ENCODE measurements at regions not wholly inside any gene's neighbourhood (a gene's known extent, or its start where the extent isn't known, plus 50 kb on each side); places are given as distances from the start of the nearest gene placed in this dataset.
"Not testable (repeated sequence)": the region's sequence is repeated elsewhere in the genome, so short reads cannot be mapped to it uniquely, and the experiment has no call there.

- H3K27ac ChIP-seq (ENCODE audit: low read depth, low read length); H3K36me3 Mint-ChIP-seq; ATAC-seq; H3K36me3 ChIP-seq (ENCODE audit: control insufficient read depth in 2 of 3, insufficient read depth in 3 of 3, low read length in 3 of 3); H3K9me3 Mint-ChIP-seq; H3K4me3 ChIP-seq (ENCODE audit: low read length); H3K4me3 Mint-ChIP-seq; H3K27ac Mint-ChIP-seq; intact Hi-C loops (cut with micrococcal nuclease); DNase-seq; H3K9me3 ChIP-seq (ENCODE audit: control insufficient read depth in 2 of 3, low read length in 3 of 3); H3K4me1 ChIP-seq (ENCODE audit: control insufficient read depth in 2 of 2, insufficient read depth in 2 of 2, low read length in 2 of 2); H3K27me3 ChIP-seq (ENCODE audit: control insufficient read depth in 2 of 2, insufficient read depth in 2 of 2, low read length in 2 of 2); CTCF ChIA-PET; POLR2A ChIA-PET: not testable (repeated sequence)
- H3K27me3 Mint-ChIP-seq: peaks cover 0 to 36% (median 27%) of the 10 kb centered on the region in 5 donors
- peaks cover 0 to 11% (median 0%) of the 10 kb centered on the region in 7 donors for H3K4me1 Mint-ChIP-seq
Measured at GRCh38 chr11:134982432-134982831, 570.4 kb upstream of the B3GAT1 start.

DNA sequence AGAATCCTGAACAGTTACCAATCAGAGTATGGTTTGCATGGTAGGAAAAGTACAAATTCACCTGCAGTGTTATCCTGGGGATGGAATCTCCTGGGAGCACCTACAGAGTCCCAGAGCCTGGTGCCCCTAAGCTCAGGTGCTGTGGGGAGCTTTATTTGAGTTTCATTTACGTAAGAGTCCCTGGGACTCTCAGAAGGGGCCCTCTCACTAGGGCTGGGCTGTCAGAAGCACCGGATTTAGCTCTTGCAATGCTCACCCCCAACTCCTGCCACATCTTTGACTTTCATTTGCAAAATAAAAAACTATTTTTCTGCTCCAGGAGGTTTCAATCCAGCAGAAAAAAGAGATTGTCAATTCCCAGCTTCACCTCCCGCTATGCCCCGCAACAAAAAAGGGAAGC is 569.8 kb upstream of the B3GAT1 start:
- no peak overlapping the region for H3K4me3 ChIP-seq (ENCODE audit: low read length)
- H3K9me3 ChIP-seq (ENCODE audit: control insufficient read depth in 2 of 3, low read length in 3 of 3): no peaks in the 10 kb centered on the region
- no peaks in the 10 kb centered on the region for H3K36me3 Mint-ChIP-seq
- DNase-seq: no peak
- H3K9me3 Mint-ChIP-seq: peaks cover 0 to 2% (median 0%) of the 10 kb centered on the region in 11 donors
- ChIA-PET CTCF (no interaction called here), POLR2A (no interaction called here)
- H3K27me3 Mint-ChIP-seq: peaks cover 0 to 30% (median 22%) of the 10 kb centered on the region in 5 donors
- peaks cover 0 to 11% (median 0%) of the 10 kb centered on the region in 7 donors for H3K4me1 Mint-ChIP-seq
- H3K27me3 ChIP-seq (ENCODE audit: control insufficient read depth in 2 of 2, insufficient read depth in 2 of 2, low read length in 2 of 2): no peaks in the 10 kb centered on the region
- no peaks in the 10 kb centered on the region for H3K36me3 ChIP-seq (ENCODE audit: control insufficient read depth in 2 of 3, insufficient read depth in 3 of 3, low read length in 3 of 3)
- no peak overlapping the region for H3K4me3 Mint-ChIP-seq
- no peak overlapping the region for H3K27ac Mint-ChIP-seq
- peaks cover 0 to 2% of the 10 kb centered on the region in 2 donors for H3K4me1 ChIP-seq (ENCODE audit: control insufficient read depth in 2 of 2, insufficient read depth in 2 of 2, low read length in 2 of 2)
- ATAC-seq: no peak
- intact Hi-C loops (cut with micrococcal nuclease): no loop called here
- H3K27ac ChIP-seq (ENCODE audit: low read depth, low read length): no peak overlapping the region

DNA sequence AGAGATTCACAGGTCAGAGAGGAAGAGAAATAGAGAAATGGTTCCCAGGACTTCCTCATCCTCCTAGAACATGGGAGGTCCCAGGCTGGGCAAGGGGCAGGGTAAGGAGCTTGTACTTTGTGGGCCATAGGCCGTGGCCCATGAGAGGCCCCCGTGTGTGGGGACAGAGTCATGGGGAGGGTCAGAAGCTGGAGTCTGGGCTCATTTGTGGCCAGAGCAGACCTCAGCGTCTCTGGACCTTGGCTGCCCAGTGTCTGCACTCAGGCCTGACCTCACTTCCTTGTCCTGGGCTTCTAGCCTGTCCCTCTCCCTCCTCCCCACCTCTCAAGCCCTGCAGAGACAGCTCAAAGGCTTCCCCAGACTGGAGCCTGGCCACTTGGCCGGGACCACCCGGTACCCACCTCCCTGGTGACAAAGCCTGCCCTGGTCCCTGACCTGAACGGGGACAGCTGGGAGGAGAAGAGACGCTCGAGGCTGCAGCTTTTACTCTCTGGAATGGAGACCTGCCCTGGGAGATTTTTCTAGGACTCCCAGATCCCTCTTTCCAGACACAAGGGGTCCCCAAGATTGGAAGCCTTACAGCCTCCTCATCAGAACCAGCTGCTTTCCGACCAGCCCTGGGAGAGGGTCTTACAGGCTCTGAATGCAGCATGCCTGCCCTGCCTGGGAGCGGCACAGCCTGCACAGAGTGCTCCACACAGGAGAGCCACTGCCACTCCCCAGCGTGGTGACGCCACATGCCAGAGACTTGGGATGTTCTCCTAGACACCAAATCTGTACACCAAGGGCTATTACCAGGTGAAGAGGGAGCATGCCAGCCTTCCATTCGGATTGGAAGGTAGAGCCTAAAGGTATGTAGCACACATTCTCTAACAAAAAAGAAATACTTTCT is 569.0 kb upstream of the B3GAT1 start:
- Mint-ChIP-seq H3K27me3 (peaks cover 0 to 29% (median 22%) of the 10 kb centered on the region in 5 donors), H3K4me1 (peaks cover 0 to 11% (median 0%) of the 10 kb centered on the region in 7 donors), H3K36me3 (no peaks in the 10 kb centered on the region), H3K4me3 (no peak overlapping the region), H3K27ac (no peak overlapping the region), H3K9me3 (peaks cover 0 to 2% (median 0%) of the 10 kb centered on the region in 11 donors)
- DNase-seq (no peak), ATAC-seq (no peak)
- Histone ChIP-seq H3K27me3 (ENCODE audit: control insufficient read depth in 2 of 2, insufficient read depth in 2 of 2, low read length in 2 of 2) (no peaks in the 10 kb centered on the region), H3K27ac (ENCODE audit: low read depth, low read length) (no peak overlapping the region), H3K36me3 (ENCODE audit: control insufficient read depth in 2 of 3, insufficient read depth in 3 of 3, low read length in 3 of 3) (no peaks in the 10 kb centered on the region), H3K9me3 (ENCODE audit: control insufficient read depth in 2 of 3, low read length in 3 of 3) (no peaks in the 10 kb centered on the region), H3K4me1 (ENCODE audit: control insufficient read depth in 2 of 2, insufficient read depth in 2 of 2, low read length in 2 of 2) (peaks cover 0 to 2% of the 10 kb centered on the region in 2 donors), H3K4me3 (ENCODE audit: low read length) (no peak overlapping the region)
- intact Hi-C loops (cut with micrococcal nuclease): no loop called here
- POLR2A ChIA-PET: no interaction called here
- CTCF ChIA-PET: no interaction called here

- H3K4me1 ChIP-seq (ENCODE audit: control insufficient read depth in 2 of 2, insufficient read depth in 2 of 2, low read length in 2 of 2); intact Hi-C loops (cut with micrococcal nuclease); H3K27me3 ChIP-seq (ENCODE audit: control insufficient read depth in 2 of 2, insufficient read depth in 2 of 2, low read length in 2 of 2); H3K9me3 Mint-ChIP-seq; POLR2A ChIA-PET; H3K27ac Mint-ChIP-seq; H3K4me1 Mint-ChIP-seq; ATAC-seq; H3K36me3 Mint-ChIP-seq; H3K27ac ChIP-seq (ENCODE audit: low read depth, low read length); H3K4me3 Mint-ChIP-seq; H3K9me3 ChIP-seq (ENCODE audit: control insufficient read depth in 2 of 3, low read length in 3 of 3); CTCF ChIA-PET; DNase-seq; H3K4me3 ChIP-seq (ENCODE audit: low read length); H3K36me3 ChIP-seq (ENCODE audit: control insufficient read depth in 2 of 3, insufficient read depth in 3 of 3, low read length in 3 of 3): not testable (repeated sequence)
- peaks cover 0 to 25% (median 12%) of the 10 kb centered on the region in 5 donors for H3K27me3 Mint-ChIP-seq
Measured at GRCh38 chr11:134979089-134979457, 567.0 kb upstream of the B3GAT1 start.

DNA sequence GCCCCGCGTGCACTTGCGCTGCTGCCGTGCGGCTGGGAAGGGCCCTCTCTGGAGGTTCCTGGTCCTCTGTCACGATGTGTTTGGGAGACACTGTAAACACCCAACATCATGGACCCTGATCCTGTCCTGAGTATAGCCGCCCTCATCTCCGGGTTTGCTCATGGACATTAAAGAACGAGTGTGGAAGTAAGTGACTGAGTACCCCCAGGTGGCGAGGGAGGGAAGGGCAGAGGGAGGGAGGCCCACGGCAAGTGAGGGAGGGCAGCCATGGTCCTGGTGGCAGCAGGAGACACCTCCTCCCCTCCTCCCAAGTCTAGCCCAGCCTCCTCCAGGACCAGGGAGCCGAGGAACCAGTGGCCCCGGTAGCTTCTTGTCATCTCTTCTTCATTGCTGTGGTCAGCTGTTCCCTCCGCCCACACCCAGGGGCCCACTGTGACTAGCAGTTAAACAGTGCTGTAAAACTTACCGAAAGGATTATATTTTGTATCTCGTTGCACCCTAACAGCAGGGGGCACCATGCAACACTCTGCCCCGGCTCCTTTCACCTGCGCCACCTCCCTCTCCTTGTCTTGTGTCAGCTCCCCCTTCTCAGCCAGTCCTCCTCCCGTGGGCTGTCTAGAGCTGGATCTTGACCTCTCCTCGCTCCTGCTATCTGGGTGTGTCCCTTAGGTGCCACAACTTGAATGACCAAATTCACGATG is 566.5 kb upstream of the B3GAT1 start:
- H3K27ac Mint-ChIP-seq: no peak overlapping the region
- no peak for ATAC-seq
- H3K27me3 Mint-ChIP-seq: peaks cover 0 to 21% (median 12%) of the 10 kb centered on the region in 5 donors
- H3K9me3 Mint-ChIP-seq: peaks cover 0 to 4% (median 0%) of the 10 kb centered on the region in 11 donors
- DNase-seq: no peak
- no peaks in the 10 kb centered on the region for H3K4me1 ChIP-seq (ENCODE audit: control insufficient read depth in 2 of 2, insufficient read depth in 2 of 2, low read length in 2 of 2)
- H3K4me3 ChIP-seq (ENCODE audit: low read length): no peak overlapping the region
- no peak overlapping the region for H3K27ac ChIP-seq (ENCODE audit: low read depth, low read length)
- no peaks in the 10 kb centered on the region for H3K4me1 Mint-ChIP-seq
- H3K4me3 Mint-ChIP-seq: no peak overlapping the region
- no peaks in the 10 kb centered on the region for H3K27me3 ChIP-seq (ENCODE audit: control insufficient read depth in 2 of 2, insufficient read depth in 2 of 2, low read length in 2 of 2)
- CTCF ChIA-PET: no interaction called here
- no peaks in the 10 kb centered on the region for H3K36me3 ChIP-seq (ENCODE audit: control insufficient read depth in 2 of 3, insufficient read depth in 3 of 3, low read length in 3 of 3)
- no peaks in the 10 kb centered on the region for H3K9me3 ChIP-seq (ENCODE audit: control insufficient read depth in 2 of 3, low read length in 3 of 3)
- POLR2A ChIA-PET: no interaction called here
- intact Hi-C loops (cut with micrococcal nuclease): no loop called here
- H3K36me3 Mint-ChIP-seq: no peaks in the 10 kb centered on the region

- Mint-ChIP-seq H3K27ac (no peak overlapping the region), H3K27me3 (peaks cover 0 to 24% (median 8%) of the 10 kb centered on the region in 5 donors), H3K9me3 (peaks cover 0 to 4% (median 0%) of the 10 kb centered on the region in 11 donors), H3K36me3 (no peaks in the 10 kb centered on the region), H3K4me1 (no peaks in the 10 kb centered on the region), H3K4me3 (no peak overlapping the region)
- POLR2A ChIA-PET: no interaction called here
- CTCF ChIA-PET: no interaction called here
- Histone ChIP-seq H3K4me3 (ENCODE audit: low read length) (no peak overlapping the region), H3K9me3 (ENCODE audit: control insufficient read depth in 2 of 3, low read length in 3 of 3) (no peaks in the 10 kb centered on the region), H3K27me3 (ENCODE audit: control insufficient read depth in 2 of 2, insufficient read depth in 2 of 2, low read length in 2 of 2) (no peaks in the 10 kb centered on the region), H3K27ac (ENCODE audit: low read depth, low read length) (no peak overlapping the region), H3K36me3 (ENCODE audit: control insufficient read depth in 2 of 3, insufficient read depth in 3 of 3, low read length in 3 of 3) (no peaks in the 10 kb centered on the region), H3K4me1 (ENCODE audit: control insufficient read depth in 2 of 2, insufficient read depth in 2 of 2, low read length in 2 of 2) (no peaks in the 10 kb centered on the region)
- intact Hi-C loops (cut with micrococcal nuclease): no loop called here
- no peak for DNase-seq
- ATAC-seq: no peak
Measured at GRCh38 chr11:134976551-134976950, 564.5 kb upstream of the B3GAT1 start.

Measured in naive thymus-derived CD4-positive, alpha-beta T cell (primary cell).